ENCODE measurements at regions not wholly inside any gene's neighbourhood (a gene's known extent, or its start where the extent isn't known, plus 50 kb on each side); places are given as distances from the start of the nearest gene placed in this dataset.

DNA sequence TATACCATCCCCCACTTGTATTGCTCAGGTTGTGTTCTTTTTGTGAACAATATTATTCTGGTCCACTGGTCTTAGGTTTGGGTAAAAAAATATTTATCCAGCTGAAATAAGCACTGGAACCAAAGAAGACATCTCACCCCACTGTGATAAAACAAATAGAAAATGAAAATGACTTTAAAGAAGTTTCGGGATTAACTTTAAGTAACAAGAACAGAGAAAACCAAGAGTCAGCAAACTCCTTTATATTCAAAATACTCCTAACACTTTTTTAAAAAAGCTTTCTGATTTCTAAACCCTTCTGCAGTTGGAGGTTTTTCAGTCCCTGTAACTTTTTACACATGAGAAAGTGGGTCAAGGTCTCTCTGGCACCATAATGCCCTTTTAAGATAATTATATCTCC is 273.9 kb upstream of the CDH10 start:
- Mint-ChIP-seq H3K4me1 (ENCODE audit: unreplicated experiment) (no peaks in the 10 kb centered on the region), H3K36me3 (ENCODE audit: low read depth, unreplicated experiment) (no peaks in the 10 kb centered on the region), H3K4me3 (ENCODE audit: unreplicated experiment) (no peak overlapping the region), H3K9me3 (ENCODE audit: unreplicated experiment) (no peaks in the 10 kb centered on the region), H3K27me3 (ENCODE audit: unreplicated experiment) (no peaks in the 10 kb centered on the region), H3K27ac (ENCODE audit: unreplicated experiment) (no peak overlapping the region)
- DNase-seq (ENCODE audit: low spot score), result no peak
- no peak for TF ChIP-seq CTCF (IDR thresholded peaks at IDR 0.05; ENCODE audit: unreplicated experiment)

GRCh38 chr5:24916863-24917262 is 272.1 kb upstream of the CDH10 start:
- H3K9me3 Mint-ChIP-seq (ENCODE audit: unreplicated experiment), result no peaks in the 10 kb centered on the region
- H3K27ac Mint-ChIP-seq (ENCODE audit: unreplicated experiment), result no peak overlapping the region
- H3K4me1 Mint-ChIP-seq (ENCODE audit: unreplicated experiment), result no peaks in the 10 kb centered on the region
- TF ChIP-seq CTCF (IDR thresholded peaks at IDR 0.05; ENCODE audit: unreplicated experiment), result no peak
- no peaks in the 10 kb centered on the region for H3K36me3 Mint-ChIP-seq (ENCODE audit: low read depth, unreplicated experiment)
- no peaks in the 10 kb centered on the region for H3K27me3 Mint-ChIP-seq (ENCODE audit: unreplicated experiment)
- DNase-seq (ENCODE audit: low spot score), result no peak
- no peak overlapping the region for H3K4me3 Mint-ChIP-seq (ENCODE audit: unreplicated experiment)

DNA sequence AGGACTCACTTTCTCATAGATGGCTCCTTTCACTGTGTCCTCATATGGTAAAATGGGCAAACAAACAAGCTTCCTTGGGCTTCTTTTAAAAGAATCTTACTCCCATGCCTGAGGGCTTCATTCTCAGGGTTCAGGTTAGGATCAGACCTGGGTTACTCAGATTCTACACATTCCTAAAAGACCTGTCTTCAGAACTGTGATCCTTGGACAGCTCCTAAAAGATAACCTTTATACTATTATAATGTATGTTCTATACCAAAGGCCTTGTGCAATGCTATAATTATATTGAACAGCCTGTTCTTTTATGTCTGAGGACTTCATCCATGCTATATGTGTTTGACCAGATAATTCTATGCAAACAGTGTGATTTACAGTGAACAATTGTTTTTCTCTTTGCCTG is 264.4 kb upstream of the CDH10 start:
- Mint-ChIP-seq H3K27ac (ENCODE audit: unreplicated experiment) (no peak overlapping the region), H3K9me3 (ENCODE audit: unreplicated experiment) (no peaks in the 10 kb centered on the region), H3K36me3 (ENCODE audit: low read depth, unreplicated experiment) (no peaks in the 10 kb centered on the region), H3K4me3 (ENCODE audit: unreplicated experiment) (no peak overlapping the region), H3K4me1 (ENCODE audit: unreplicated experiment) (no peaks in the 10 kb centered on the region), H3K27me3 (ENCODE audit: unreplicated experiment) (no peaks in the 10 kb centered on the region)
- DNase-seq (ENCODE audit: low spot score), result no peak
- TF ChIP-seq CTCF (IDR thresholded peaks at IDR 0.05; ENCODE audit: unreplicated experiment), result no peak

GRCh38 chr5:24906689-24907088 is 261.9 kb upstream of the CDH10 start:
- H3K9me3 Mint-ChIP-seq (ENCODE audit: unreplicated experiment), result no peaks in the 10 kb centered on the region
- H3K27me3 Mint-ChIP-seq (ENCODE audit: unreplicated experiment), result no peaks in the 10 kb centered on the region
- DNase-seq (ENCODE audit: low spot score), result no peak
- no peak for TF ChIP-seq CTCF (IDR thresholded peaks at IDR 0.05; ENCODE audit: unreplicated experiment)
- H3K27ac Mint-ChIP-seq (ENCODE audit: unreplicated experiment), result no peak overlapping the region
- no peaks in the 10 kb centered on the region for H3K36me3 Mint-ChIP-seq (ENCODE audit: low read depth, unreplicated experiment)
- H3K4me1 Mint-ChIP-seq (ENCODE audit: unreplicated experiment), result no peaks in the 10 kb centered on the region
- H3K4me3 Mint-ChIP-seq (ENCODE audit: unreplicated experiment), result no peak overlapping the region

GRCh38 chr5:24904981-24905517 is 260.3 kb upstream of the CDH10 start:
- Mint-ChIP-seq H3K36me3 (ENCODE audit: low read depth, unreplicated experiment) (no peaks in the 10 kb centered on the region), H3K4me1 (ENCODE audit: unreplicated experiment) (no peaks in the 10 kb centered on the region), H3K27me3 (ENCODE audit: unreplicated experiment) (no peaks in the 10 kb centered on the region), H3K4me3 (ENCODE audit: unreplicated experiment) (no peak overlapping the region), H3K27ac (ENCODE audit: unreplicated experiment) (no peak overlapping the region), H3K9me3 (ENCODE audit: unreplicated experiment) (no peaks in the 10 kb centered on the region)
- TF ChIP-seq CTCF (IDR thresholded peaks at IDR 0.05; ENCODE audit: unreplicated experiment), result no peak
- no peak for DNase-seq (ENCODE audit: low spot score)
